ENCODE measurements at regions not wholly inside any gene's neighbourhood (a gene's known extent, or its start where the extent isn't known, plus 50 kb on each side); places are given as distances from the start of the nearest gene placed in this dataset.

DNA sequence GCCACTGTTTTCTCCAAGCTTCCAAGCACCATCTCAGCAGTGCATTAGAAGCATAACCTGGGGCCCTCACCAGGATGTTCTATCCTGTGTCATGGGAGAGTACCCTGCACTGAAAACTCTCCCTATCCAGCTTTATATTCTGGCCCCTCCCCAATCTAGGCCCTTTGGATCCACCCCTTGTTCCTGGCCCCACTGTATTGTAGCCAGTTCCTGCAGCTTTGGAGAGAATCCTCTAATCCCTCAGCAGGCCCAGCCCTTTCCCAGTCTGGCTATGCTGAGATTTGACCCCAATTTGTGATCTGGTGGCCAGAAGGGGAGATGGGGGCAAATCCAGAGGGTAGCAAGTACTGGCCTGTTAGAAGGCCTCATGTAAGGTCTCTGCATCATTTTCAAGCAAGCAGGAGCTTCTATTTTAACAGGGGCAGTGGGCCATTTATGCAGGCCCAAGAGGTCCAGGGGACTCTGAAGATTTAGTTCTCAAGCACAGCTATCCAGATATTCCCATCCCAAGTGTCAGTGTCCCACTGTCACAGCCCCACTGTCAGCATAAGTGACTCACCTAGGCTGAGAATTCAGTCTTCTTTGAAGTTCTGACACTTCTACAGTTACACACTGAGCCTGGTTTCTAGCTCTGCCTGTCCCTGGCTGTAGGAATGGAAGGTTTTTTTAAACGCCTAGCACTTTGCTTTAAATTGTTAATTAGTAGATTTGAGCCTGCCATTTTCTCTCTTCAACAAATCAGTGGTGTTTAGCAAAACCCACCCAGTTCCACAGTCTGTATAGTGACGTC lies 589.5 kb upstream of the CADM1 start:
- no peak for DNase-seq

DNA sequence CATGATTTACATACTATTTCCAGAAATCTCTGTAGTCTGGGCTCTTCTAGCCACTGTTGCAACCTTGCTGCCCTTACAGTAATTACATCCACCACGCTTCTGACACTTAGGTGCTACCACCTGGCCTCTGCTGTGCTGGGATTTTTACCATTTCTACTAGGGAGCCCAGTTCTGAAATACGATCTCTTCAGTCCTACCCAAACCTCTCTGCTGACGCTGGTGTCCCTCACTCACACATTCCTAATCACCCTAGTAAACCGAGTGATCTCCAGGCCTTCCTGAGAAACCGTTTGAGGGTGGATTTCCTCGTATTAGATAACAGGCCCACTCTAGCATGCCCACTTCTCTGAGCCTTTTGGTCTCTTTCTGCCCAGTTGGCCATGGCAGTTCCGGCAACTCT lies 588.9 kb upstream of the CADM1 start:
- no peak for DNase-seq

DNA sequence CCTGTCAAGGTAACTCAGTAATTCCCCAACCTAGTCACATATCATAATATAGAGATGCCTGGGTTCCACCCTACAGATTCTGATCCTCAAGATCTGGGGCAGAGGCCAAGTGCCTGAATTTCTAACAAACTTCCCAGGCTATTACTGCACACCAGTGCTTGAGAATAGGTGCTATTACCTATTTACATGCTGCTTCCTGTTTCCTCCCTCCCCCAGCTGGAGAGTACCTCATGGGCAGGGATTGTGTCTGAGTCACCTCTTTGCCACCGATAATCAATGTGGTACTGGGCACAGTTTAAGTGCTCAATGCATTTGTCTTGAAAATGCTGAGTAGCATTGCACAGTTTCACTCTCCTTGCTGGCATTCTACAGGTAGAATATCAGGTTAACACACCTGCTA lies 582.2 kb upstream of the CADM1 start:
- no peak for DNase-seq

DNA sequence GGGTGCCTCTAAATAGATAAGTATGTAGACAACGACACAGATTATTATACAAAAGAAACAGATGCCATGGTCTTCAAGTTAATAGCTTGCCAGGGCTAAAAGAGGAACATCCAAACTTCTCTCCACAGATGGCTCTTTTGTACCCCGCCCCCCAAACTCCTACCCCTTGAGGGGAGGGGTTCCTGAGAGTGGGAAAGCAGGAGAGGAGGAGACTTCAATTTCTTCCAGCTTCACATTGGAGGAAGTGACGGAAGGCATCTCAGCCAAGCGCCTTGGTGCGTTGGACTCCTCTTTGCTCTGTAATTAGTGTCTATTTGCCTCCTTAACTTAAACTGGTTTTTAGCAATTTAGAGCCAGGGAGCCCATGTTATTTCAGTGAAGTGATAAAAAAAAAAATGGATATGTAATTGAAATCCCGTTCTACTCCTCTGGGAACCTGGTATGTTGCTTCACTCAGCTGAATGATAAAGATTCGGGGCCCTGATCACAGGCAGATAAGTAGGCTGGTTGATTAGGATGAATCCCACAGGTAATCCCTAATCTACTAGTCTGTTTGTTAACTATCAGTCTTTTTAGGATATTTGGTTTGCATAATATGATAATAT lies 580.9 kb upstream of the CADM1 start:
- DNase-seq: no peak

DNA sequence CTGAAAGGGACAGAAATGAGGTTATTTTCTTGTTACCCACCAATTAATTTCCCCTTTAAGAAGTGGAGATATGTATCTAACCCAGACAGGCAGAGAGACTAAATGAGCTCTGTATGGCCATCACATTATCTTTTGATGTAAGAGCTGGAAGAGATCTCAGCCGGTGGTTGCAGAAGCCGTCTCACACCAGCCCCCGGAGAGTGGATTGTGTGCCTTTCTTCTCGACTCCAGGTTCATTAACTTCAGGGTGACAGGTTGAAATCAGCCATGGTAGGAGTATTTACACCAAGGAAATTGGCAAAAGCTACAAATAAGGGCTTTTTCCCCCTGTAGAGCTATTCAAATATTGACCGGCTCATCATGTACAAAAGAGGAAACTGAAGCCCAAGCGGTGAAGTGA lies 580.3 kb upstream of the CADM1 start:
- DNase-seq: no peak

DNA sequence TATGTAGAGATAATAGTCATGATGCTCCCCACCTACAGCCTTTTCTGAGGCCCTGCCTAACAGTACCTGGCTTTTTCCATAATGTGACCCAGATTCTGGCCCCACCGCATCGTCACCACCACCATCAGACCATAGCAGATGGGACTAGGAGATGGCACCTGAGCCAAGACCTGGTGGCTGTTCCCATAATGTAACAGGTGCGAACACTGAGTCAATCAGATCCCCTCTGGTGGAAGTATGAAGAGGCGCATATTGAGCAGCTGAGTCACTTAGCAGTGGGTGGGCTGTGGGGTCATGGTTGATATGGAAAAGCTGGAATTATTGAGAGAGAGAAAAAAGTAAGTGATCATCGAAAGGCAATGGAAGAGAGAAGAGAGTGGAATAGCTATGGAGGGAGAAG lies 578.0 kb upstream of the CADM1 start:
- DNase-seq: no peak

DNA sequence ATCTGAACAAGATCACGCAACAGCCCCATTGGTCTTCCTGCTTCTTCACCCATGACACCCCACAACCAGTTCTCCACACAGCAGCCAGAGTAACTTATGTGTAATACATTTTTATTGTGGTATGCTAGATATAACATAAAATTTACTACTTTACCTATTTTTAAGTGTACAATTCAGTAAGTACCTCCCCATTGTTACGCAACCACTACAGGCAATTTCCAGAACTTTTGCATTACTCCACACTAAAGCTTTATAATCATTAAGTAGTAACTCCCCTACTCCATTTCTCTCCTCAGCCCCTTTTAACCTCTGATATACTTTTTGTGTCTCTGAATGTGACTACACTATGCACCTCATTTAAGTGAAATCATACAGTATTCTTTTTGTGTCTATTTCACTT lies 575.4 kb upstream of the CADM1 start:
- no peak for DNase-seq

DNA sequence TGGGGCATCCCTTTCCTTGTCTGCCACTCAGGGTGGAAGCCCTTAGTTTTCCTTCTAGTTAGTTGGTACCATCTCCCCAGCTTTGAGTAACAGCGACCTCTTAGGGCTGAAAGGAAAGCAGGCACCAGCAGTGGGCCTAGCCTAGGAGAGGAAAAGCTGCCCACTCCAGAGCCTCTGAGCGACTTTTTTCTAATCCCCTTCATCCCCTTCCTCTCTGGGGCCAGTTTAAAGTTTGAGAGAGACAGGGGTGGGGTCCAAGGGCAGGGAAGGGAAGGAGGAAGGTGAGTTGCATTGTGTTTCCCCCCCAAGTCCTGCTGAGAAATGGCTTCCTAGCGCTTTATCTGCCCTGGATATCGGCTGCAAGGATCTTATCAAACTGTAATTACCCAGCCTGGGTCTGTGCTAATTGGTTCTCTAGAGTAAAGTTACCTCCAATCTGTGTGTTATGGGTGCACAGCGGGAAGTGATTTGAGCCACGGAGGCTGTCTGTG lies 573.9 kb upstream of the CADM1 start:
- DNase-seq: no peak

DNA sequence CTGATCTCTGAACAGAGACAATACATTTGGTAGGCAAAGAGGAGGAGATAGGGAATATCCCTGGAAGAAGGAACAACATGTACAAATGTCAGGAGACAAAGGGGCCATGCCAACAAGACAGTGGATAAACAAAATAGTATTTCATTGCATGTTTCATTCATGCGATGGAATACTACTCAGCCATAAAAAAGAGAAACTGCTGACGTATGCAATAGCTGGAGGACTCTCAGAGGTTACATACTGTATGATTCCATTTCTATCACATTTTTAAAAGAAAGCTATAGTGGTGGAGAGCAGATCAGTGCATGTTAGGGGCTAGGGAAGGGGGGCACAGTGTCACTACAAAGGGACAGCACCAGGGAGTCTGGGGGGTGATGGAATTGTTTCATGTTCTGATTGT lies 572.9 kb upstream of the CADM1 start:
- DNase-seq: no peak

DNA sequence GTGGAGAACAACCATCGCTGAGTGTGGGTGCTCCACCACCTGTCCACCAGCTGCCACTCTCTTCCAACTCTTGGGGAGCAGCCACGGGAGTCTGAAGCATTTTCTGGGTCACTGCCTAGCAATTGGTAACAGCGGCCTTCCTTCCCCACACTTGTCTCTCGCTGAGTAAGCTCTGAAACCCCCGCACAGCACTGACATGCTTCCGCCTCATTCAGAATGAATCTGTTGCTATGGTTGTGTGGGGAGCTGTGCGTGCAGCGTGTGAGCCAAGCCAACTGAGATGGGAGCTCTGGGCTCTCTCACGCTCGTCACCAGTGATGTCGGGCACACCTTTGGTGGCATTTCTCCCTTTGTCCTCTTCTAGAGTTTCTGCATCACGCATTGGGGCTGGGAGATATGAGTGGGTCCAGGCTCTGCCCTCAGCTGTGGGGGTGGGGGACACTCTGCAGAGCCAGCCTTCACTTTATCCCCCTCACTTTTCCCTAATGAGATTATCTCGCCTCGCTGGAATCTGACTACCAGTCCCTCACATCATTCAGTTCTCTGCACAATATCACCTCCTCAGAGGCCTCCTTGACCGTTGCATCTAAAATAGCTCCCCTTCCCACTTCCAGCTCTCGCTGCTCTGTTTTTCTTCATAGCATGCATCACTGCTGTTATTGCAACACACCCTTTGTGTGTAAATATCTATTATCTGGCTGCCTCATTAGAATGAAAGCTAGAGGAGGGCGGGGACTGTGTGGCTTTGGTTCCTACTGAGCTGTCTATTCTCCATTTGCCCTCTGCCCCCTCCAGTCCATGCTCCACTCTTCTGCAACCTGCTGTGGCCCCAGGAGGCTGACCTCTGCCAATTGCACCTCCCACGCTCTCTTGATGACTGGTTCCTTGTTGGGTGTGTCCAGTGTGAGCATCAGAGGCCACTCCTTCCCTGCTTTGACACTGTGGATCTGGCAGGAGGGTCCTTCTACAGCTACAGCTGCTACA lies 569.9 kb upstream of the CADM1 start:
- no peak for DNase-seq

DNA sequence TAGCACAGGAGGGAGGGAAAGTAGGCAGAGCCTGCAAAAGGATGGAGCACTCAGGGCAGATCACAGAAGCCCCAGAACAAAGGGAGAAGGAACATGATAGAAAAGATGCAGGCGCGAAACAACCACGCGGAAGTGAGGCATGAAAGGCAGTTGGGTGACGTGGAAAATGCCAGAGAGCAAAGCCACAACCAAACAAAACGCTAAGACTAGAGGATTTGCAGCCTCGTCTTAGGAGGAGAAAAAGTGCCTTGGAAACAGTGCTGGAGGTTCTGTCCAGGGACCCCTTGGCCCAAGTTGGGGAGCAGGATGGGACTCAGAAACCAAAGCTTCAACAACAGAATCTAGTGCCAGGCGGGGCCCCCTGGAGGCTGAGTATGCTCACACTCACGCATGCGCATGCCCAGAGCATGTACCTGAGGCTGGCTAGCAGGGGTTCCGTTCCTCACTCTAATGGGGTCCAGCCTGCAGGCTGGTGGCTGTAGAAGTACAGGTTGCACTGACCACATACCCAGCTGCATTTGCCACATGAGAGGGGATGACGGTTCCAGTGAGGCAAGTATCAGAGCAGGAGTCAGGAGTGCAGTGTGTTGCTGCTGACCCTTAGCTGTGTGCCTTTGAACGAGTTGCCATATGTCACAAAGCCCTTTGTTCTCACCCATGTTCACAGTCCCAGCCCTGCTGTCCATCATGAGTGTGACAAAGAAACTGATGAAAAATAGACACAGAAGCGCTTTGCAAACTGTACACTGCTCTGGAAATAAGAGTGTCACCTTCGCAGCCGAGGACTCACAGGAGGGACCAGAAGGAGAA lies 568.6 kb upstream of the CADM1 start:
- DNase-seq: no peak

DNA sequence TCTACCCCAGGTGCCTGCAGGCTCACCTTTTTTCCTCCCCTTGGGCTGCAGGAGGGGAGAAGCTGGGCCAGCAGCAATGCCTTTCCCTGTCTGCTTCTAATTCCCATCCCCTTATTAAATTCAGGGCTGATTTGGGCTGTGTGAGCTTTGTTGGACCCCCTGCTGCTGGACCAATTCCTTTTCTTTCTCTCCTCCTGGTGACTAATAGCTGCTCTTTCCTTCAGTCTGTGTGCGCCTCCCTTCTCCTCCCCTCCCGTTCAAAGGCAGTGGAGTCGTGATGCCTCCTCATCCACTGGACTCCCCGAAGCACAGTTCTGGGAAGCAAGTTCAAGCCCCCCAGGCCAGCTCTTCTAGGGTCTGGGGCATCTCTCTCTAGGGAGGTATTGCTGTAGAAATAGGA lies 567.9 kb upstream of the CADM1 start:
- DNase-seq: no peak

DNA sequence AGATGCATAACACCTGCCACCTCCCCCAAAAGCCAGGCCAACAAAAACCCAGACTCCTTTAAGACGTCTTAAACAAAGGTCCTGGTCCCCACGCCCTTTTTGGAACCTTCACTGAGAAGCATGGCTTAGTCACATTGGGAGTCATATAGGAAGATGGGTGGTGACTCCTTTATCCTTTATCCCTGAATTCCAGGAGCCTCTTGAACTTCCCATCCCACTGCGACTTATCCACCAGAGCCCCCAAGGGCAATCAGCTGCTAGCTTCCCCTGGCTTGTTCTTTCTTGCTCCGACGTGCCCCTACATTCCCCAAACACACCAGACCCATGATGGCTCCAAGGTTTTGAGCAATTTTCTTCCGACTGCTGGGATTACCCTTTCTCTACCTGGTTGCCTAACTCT lies 567.0 kb upstream of the CADM1 start:
- no peak for DNase-seq

DNA sequence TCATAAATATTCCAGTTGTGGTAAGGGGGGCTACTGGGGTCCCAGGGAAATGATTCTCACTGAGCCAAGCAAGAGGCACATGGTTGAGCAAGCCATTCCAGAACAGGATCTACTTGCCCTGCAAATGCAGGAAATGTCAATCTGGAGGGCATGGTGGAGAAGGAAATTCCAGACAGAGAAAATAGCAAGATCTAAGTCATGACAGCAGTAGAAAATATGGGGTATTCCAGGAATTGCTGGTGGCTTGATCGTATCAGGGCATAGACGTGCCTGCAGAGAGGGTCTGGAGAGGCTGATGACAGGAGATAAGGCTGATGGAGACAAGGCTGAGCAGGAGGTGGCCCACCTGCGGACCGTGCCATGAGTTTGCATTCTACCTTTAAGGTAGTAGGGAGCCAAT lies 566.3 kb upstream of the CADM1 start:
- DNase-seq: no peak

DNA sequence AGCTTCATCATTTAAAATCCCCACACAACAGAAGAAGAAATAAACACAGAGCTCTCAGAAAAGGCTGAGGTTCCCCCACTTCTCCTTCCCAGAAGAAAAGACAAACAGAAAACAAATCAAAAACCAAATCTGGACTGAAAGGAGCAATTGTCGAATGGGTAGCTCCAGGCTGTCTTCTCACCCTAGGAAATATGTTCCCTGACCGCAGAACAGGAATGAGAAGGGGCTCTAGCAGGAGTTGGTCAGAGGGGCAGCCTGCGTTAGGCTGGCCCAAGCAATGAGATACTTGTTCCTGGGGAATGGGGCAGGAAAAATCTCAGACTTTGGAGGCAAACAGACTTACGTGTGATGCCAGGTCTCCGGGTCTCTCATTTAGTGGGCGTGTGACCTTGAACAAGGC lies 562.6 kb upstream of the CADM1 start:
- DNase-seq: no peak

DNA sequence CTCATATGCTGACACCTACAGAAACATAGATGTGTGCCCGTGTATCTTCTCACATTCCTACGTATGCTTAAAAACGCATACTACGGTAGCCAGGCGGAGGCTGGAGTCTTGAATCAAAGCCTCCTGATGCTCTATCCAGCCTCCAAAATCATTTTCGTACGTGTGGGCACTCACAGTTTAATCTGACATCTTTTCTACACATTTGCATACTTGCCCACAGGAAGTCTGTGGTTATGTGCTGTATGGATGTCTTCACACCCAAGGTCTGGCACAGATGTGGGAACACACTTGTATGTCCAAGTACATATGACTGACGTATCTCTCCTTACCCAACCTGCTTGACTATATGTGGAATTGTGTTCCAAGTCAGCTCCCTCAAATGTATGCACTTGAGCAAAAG lies 561.8 kb upstream of the CADM1 start:
- DNase-seq: no peak

DNA sequence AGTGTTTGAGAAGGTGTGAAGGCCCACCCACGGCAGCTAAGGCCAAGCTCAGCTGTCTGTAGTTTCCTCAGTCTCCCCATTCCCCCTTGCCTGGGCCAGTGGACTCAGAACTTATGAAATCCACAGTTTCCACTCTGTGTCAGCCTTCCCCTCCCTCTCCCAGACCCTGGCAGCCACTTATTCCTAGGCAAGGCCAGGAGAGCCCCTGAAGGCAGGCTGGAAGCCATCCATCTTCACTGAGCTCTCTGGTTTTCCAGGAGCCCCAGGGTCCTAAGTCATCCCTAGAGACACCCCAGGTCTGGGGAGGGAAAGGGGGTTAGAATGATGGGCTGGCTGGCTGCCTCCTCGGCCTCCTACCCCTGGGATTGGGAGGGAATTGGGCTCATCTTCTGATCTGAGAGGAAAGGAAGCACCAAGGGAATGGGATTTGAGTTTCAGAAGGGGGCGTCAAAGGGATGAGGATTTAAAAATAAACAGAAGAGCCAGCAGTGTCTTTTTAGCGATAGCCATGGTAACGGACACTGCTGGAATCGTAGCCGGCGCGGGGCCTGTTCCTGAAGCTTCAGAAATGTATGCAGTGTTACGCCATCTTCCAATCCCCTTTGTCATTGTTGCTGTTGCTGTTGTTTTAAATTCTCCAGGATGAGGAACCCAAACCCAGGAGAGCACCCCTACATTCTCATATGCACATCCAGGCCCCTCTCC lies 561.1 kb upstream of the CADM1 start:
- DNase-seq: no peak

DNA sequence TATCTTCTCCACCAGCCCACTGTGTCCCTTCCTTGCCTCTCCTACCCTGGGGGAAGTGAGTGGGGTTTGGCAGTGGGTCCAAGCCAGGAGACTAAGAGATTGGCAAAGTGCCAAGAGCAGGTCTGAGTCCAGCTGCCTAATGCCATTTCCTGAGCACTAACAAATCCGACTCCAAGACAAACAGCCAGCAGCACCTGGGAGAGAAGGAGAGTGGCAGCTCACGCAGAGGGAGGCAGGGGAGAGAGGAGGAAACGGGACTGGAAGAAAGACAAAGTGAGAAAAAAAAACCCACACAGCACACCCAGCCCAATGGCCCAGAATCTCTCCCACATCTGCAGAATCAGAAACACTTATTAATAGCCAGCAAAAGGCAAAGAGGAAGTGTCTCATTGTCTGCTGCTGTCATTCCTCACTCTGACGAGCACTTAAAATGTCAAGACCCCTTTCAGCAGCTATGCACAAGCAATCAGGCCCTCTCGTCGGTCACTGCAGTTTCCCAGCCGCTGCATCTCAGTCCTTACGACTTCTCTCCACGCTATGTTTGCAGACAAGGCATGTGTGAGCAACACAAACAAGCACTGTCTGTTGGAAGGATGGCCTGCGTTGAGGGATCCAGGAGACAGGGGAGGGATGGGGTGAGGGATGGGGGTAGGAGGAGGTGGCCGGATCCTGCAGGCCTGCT lies 558.4 kb upstream of the CADM1 start:
- no peak for DNase-seq

DNA sequence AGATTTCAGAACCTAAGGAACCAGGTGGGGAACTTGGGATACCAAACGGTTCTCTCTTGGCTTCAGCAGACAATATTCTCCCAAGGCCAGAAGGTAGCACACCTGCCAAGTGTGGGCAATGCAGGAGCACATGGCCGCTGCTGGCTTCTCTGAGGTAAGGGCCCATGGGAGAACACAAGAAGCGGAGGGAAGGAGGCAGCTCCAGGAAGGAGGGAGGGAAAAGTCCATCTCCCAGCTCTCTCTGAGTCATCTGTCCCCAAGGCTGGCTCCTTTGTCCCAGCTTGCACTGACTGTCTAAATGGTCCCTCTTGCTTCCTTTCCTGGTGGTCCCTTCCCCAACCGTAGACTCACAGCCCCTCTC lies 557.9 kb upstream of the CADM1 start:
- no peak for DNase-seq

DNA sequence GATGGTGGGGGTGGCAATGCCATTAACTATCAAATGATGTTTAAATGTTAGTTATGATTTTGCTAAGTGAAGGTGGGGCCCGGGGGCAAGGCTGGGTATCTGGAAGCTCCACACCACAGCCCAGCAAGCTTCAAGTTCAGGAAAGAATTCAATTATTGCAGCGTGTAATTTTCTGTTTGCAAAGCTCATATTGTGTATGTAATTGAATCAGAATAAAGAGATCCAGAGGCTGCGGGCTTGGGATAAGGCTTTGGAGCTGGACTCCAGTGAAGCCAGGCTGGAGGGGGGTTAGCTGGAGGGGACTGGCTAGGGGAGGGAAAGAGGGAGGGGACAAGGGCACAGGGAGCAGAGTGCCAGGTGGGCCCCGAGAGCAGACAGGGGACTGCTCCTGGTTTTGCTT lies 557.1 kb upstream of the CADM1 start:
- DNase-seq: no peak

DNA sequence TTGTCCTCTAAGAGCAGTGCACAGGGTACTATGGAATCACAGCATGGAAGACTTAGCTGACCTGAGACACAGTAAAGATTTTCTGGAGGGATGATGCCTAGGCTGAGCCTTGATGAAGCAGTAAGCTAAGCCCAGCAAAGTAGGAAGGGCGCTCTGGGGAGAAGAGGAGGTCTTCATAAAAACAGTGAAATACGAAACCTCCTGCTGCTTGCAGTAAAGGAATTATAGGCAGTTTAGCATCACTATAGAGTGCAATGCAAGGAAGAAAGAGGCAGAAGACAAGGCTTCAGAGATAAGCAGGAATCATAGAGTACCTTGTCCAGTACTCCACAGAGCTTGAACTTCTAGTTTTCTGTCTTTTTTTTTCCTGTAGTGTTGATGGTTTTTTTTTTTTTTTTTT lies 555.7 kb upstream of the CADM1 start:
- DNase-seq: no peak

DNA sequence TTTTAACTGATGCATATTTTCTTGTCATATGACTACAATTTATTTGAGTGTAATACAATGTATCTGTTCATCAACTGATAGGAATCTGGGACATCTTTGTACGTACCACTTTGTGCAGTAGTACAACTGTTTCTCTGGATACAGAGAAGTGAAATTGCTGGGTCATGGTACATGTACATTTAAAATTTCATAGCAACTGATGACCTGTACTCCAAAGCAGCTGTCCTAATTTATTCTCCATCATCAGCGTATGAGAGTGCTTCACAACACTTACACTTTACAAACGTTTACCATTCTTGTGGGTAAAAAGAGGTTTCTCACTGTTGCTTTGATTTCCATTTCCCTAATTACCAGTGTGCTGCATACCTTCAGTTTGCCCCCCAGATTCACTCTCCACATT lies 552.8 kb upstream of the CADM1 start:
- DNase-seq: no peak

All from HCEC 1CT (cell line).